Stimulated activated naive CD4-positive, alpha-beta T cell (primary cell): ENCODE measurements at regions not wholly inside any gene's neighbourhood (a gene's known extent, or its start where the extent isn't known, plus 50 kb on each side); places are given as distances from the start of the nearest gene placed in this dataset.
"Not testable (repeated sequence)": the region's sequence is repeated elsewhere in the genome, so short reads cannot be mapped to it uniquely, and the experiment has no call there.

ENCODE experiments used
- DNase-seq, 6 experiments: peaks; one replicate each; lab custom pipeline; 2025; lab: John Stamatoyannopoulos, UW

DNA sequence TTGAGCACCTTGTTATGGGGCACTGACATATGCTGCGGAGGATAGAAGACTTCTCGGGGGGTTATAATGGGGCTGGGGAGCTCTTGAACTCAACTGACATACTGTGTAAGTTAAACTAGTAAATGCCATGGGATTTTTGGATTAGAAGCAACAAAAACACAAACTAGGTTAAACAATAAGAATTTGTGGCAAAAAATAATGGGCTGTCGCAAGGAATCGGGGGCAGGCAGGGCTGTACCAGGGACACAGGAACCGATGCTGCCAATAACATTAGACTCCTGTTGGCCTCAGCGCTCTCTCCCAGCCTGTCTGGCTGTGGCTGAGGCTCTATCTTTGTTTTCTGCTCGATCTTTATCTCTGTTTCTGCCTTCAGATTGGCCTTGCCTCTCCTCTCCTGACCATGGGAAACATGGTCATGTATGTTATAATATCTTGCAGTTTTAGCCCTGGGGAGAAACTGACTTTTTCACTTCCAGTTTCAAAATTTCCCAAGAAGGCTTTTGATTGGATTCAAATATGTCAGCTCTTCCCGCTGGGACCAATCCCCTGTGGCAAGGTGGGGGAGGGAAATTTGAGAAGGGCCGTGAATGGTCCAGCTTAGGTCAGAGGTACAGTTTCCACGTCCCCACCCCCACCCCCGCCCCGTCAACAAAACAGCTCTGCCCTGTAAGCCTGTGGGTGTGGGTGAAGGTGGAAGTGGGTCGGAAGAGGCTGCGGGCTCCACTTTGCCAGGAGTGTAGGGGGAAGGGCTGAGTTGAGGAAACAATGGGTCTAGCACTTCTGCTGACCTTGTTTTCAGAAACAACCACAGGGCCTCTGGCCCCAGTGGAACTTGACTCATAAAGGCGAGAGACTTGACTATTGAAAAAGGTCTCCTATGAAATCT lies 161.1 kb upstream of the TBL1XR1 start:
- peak in 4 of 6 experiments; percentile 3 to 52 (median 18) for DNase-seq

DNA sequence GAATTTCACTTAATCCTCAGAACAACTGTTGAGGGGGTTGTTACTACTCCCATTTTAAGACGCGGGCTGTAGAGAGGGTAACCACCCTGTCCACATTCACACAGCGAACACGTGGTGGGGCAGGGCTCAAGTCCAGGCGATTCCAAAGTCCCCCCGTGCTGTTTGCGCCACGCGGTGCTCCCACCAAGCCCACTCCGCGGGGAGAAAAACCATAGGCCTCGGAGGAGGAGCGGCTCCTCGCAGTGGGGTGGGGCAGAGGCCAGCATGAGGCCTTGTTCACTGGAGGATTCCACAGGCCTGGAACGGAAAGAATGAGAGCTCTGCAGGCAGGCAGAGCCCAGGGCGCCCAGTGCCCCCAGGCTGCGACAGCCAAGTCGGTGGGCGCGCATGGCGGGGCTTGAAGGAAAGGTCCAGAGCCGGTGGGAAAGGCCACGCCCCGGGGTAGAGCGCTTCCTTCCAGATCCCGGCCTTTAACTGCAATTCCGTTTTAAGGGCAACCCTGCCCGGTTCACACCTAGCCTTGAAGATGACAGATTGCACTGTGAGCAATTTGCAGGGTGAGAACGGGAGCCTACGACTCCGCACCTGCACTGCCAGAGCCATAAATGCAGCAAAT lies 161.8 kb upstream of the TBL1XR1 start:
- DNase-seq: peak in 4 of 6 experiments; percentile 25 to 68 (median 54)

DNA sequence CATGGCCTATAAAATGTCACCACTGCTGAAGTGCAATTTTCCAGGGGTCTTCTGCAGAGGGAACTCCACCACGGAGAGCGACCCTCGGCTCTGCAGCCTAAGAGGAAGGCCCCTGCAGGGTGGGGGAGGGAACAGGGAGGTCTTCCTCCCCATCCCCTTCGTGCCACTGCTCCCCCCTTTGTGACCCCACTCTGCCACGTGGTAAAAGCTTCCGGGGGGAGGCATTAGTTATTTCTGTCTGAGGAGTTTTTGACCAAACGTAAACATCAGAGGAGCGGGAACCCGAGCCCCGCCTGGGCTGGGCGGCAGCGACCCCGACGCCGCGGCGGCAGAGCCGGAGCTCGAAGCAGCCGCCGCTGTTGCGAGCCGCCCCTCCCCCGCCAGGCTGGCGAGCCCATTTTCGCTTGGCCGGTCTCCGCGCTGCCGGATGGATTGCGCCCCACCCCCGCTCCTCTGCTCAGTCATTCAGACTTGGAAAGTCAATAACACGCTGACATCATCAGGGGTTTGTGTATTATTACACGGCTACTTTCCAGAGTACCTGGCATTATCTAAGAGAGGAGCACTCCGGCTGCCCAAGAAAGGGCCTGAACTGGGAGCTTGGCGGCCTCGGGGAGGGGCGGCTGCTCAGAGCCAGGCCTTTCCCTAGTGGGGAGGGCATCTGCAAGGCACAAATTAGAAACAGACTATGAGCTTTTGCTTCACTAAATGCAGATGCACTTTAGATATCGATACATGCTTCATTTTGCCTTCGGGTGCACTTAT lies 162.5 kb upstream of the TBL1XR1 start:
- peak; percentile 86 to 96 (median 94) for DNase-seq

DNA sequence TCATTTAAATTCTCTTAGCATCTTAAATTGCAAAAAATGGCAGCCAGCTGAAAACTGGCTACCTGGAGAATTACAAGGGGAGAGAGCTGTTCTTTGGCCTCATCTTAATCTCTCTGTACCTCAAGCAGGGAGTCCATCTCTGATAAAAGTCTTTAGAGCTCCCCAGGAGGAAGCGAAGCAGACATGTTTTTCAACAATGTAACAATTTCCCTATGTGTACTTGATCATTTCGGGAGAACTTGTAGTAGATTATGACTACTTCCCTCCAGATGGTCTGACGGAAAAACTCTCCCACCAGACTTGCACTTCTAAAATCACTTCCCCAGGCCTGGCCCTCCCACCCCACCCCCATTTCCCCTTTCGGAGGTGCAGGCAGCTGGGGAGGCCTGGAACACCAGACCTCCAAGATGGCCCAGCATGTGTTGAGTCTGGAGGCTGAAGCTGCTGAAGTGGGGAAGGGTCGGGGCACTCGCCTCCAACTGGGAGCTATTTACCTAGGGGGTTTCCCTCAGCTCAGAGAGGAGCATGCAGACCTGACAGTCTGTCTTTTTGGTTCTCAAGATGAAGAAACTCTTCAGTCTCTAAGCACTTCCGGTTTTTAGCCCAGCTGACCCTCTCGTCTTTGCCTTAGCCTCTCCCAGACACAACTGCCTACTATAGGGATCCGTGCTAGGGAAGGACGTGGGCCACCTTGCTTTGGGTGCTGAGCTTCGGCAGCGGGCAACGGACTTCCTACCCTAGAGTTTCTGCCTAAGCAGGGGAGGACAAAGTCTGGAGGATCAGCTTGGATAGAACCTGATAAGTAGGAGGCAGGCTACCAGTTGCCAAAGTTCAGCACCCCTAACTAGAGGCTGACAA lies 164.0 kb upstream of the TBL1XR1 start:
- DNase-seq: peak in 1 of 6 experiments; percentile 37

DNA sequence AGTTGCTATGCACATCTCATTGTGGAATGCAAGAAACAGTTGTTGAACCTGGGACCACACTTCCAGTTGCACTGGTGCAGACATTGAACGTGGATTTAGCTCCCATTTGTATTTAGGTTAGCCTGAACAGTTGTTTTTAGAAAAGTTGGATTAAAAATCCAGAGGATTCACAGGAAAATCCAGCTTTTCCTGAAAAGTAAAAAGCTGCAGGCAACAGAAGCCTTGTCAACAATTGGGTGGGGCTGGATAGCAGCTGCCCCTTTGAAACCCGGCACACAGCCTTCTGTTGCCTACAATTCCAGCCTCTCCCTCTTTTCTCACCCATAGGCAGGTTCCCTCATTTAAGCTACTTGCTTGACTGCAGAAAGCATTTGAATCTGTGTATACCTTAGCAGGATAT lies 165.3 kb upstream of the TBL1XR1 start:
- DNase-seq: no peak

DNA sequence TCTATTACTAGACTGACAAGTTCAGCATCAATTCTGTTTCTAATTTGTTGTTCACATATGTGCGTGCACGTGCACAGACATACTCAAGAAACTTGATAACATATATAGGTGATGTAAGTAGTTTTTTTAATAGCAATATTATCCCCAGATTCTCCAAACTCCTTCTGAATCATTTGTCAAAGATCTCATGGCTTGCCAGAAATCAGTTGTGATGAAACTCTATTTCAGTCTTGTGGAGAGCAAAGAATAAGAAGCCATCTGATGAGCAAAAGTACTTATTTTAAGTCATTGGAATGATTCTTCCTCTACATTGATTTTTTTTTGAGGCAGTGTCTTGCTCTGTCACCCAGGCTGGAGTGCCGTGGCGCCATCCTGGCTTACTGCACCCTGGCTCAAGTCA lies 167.0 kb upstream of the TBL1XR1 start:
- DNase-seq: no peak

DNA sequence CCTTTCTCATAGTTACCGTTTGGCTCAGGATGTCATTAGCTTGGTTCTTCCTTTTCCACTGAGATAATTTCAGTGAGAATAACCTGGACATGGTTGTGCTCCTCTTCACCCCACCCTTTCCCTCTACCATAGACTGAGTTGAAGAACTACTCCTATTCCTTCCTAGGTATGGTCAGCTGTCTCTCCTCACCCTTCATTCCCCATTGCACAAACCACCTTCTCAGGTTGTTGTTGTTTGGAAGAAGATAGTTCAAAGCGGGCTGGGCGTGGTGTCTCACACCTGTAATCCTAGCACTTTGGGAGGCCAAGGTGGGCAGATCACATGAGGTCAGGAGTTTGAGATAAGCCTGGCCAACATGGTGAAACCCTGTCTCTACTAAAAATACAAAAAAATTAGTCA lies 168.0 kb upstream of the TBL1XR1 start:
- DNase-seq: not testable (repeated sequence)

DNA sequence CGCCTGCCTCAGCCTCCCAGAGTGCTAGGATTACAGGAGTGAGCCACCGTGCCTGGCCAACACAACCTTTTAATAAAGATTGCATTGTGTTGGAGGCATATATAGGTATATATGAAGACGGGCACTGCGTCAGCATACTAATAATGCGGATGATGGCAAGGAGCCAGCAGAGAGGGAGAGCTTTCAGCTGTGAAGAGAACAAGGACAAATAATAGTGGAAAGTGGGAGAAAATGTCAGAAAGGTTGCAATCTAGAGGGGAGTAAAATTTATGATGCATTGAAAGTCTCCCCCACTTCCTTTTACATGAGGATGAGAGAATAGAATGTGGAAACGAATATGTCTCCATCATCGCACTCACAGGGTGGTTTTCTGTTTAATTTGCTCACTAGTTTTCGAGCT lies 170.5 kb upstream of the TBL1XR1 start:
- DNase-seq: no peak

DNA sequence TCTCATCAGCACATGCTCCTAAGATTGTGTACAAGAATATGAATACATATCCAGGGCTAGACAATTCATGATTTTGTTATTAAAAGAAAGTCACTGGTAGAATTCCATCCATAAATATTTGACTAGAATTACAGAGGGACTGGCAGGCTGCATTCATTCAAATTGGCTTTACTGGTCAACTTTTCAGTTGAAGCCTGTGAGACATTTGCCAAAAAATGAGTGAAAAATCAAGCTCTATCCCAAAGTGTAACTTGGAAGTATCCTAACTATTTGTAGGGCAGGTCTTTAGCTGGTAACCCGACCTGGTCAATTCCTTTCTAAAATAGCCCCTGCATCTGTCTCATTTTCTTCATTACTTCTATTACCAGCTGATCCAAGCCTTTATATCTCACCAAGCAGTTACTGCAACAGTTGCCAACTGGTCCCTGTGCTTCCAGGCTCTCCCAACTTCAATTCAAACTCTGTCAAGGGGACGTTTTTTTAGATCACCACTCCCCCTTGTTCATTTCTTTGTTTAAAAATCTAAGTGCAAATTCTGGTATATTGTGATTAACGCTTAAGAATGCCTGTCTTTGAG lies 173.1 kb upstream of the TBL1XR1 start:
- DNase-seq: no peak

DNA sequence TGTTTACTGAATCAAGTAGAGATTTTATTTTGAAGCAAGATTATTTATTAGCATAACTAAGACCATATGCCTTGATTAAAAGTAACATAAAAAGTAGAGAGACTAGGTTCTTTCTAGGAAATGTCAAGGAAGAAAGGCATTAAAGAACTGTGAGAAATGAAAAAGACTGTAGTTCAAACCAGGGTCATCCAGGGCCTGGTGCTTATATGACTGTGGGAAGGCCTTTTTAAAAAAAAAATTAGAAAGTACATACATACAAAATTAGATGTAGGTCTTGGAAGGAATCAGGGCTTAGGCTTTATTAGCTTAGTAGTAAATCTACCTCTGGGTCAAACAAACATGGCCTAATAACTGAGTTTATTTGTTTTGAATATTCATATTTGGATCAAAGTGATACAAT lies 173.9 kb upstream of the TBL1XR1 start:
- no peak for DNase-seq

DNA sequence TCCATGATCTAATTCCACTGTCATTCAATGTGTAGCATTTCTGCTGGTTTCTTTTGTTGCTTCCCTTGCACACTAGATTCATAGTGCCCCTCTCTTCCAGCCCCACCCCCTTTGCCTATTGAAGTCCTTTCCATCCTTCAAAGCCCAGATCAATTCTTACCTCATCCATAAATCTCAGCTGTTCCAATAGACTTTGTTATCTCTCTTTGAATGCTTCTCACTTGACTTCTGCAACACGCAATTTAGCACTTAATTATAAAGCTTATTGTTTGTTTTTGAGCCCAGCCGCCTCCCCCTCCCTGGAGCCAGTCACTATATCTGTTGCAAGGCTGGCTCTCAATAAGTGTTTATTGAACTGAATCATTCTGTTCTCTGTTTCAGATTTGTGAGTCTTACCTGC lies 174.6 kb upstream of the TBL1XR1 start:
- DNase-seq: no peak

DNA sequence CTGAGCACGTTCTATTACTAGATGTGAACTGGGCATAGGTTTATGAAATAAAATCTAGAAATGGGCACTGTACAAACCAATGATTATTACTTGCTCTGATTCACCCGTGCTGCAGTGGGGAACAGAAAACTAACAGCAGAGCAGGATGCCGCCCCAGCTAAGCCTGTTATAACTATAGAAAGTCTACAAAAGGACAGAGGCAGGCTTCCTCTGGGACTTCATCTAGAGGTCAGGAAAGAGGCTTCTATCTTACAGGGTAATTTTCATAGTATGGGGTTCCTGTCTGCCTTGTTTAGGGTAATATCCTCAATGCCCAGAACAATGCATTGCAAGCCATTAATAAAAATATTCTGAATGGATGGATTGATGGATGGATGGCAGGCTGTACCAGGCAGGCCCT lies 177.0 kb upstream of the TBL1XR1 start:
- DNase-seq: no peak

DNA sequence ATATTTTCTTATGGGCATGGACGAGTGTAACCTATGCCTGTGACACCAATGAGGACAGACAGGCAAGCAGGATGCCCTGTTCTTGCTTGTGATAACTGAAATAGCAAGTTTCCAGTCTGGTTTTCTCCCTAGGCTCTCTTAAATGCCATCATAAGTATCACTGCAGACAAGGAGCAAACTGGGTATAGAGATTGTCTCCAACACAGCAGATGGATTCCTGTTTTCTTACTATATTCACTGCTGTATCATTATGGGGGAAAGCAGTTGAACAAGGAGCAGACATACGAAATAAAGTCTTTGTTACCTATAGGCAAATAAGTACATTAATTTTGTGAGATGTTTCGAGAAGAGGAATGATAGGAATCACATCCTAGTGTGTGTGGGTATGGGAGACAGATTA lies 178.0 kb upstream of the TBL1XR1 start:
- DNase-seq: no peak

DNA sequence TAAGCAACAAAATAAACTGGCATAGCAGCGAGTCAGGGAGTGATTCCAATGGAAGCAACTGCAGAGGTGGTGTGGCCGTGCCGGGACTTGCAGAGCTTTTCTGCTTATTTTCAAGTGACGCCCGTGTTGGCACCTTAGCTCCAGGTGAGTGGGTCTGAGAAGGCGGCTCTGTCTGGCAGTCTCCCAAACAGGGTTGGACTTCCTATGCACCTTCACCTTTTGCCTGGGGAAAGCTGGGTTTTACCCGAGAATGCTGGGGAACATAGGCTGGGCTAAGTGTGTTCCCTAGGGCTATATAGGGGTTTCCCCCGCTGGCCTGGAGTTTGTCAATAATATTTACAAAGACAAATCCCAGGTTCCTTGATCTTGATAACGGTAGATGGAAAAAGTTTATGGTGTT lies 179.9 kb upstream of the TBL1XR1 start:
- no peak for DNase-seq

DNA sequence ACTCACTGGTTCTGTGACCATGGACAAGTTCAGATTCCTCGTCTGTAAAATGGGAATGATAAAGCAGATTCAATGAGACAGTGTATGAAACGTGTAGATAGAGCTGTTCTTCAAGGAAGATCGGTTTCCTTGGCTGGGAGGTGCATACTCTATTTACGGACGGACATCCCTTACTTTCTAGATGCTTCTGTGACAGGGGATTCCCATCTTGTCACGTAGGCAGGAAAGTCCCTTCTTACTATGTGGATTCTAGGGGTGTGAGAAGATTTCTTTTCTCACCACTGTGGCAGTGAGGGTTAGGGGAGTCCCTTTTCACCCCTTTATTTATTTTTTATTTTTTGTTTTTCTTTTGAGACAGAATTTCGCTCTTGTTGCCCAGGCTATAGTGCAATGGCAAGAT lies 180.9 kb upstream of the TBL1XR1 start:
- DNase-seq: no peak

DNA sequence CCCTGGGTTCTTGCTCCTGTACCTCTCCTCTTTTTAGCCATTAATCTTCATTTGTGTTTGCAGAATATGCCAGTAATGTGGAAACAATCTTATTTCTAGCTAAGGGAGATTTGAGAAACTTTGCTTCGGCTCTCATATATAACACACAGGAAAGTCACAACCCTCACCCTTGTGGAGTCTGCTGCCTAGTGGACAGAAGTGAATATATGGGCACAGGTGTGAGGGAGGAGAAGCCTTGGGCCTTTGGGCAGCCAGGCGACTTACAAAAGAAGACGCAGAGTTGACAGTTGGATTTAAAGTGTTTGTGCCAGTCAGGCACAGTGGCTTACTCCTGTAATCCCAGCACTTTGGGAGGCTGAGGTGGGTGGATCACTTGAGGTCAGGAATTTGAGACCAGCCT lies 181.8 kb upstream of the TBL1XR1 start:
- no peak for DNase-seq

DNA sequence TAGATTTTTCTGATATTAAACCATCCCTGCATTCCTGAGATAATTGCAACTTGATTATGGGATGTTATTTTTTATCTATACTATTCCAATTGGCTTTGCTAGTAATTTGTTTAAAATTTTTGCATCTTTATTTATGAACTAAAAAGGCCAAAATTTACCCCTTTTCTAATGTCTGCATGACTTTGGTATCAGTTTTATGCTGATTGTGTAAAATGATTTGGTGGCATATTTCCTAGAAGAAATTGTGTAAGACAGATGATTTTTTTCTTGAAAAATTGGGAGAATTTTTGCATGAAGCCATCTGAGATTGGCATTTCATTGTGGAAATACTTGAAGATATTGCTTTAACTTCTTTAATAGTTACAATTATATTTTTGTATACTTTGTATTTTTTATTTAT lies 183.8 kb upstream of the TBL1XR1 start:
- DNase-seq: no peak

DNA sequence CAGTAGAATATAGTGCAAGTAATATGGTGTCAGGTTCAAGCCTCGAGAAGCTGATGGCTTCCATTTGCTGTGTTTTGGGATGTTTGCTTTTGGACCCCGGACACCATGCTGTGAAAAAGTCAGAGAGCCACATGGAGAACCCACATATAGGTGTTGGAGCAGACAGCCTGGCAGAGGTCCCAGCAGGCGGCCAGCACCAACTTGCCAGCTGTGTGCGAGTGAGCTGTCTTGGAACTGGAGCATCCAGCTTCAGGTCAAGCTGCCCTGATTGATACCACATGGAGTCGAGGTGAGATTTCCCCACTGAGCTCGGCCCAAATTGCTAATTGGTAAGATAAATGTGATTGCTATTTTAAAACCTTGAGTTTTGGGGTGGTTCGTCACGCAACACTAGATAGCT lies 185.7 kb upstream of the TBL1XR1 start:
- no peak for DNase-seq

DNA sequence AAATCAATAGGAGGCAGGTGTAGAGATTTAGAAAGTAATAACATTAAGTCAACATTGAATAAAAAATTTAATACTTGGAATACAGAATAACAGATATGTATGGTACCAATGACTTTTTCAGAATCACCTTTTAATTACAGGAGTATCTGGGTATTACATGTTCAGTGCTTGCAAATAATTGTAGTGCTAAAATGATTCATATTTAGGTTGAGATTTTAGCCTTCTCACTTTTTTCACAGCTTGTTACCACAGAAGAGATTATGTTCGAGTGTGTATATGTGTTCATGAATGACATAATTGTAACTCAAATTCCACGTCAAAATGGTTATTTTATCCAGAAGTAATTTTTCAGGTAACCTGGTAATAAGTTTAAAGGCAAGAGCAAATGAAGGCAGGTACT lies 187.9 kb upstream of the TBL1XR1 start:
- no peak for DNase-seq

DNA sequence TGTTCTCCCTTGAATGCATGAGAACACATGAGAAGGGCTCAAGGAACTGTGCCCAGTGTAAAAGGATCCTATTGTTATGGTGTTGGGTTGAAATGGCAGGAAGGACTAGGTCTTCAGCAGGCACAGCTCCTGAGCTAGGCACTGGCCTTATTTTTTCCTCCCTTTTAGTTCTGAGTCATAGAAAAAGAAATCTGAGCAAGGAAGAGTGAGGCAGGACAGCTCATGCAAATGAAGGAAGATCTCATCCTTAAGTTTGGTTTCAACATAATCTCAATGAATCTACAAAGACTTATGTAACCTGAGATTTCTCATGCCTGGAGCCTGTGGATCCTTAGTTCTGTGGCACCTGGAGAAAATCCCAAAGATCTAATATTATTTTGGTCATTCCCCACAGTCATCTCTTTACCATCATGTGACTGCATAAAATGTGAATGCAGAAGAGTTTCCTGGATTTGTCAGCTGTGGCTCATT lies 188.6 kb upstream of the TBL1XR1 start:
- no peak for DNase-seq

DNA sequence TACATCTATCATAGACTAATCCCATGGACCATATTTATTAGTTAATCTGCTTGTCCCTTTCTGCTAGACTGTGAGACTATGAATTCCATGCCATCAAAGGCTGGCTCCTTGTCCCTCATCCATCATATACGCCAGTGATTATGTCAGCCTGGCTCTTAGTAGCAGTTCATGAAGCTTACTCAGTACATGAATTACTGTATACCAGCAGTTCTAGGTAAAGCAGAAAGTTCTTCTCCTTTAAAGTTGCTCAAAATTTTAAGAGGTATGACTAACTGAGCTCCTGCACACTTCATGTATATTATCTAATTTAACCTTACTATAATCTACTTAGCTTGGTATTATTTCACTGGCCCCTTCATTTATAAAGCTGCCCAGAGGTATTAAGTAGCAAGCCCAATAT lies 190.9 kb upstream of the TBL1XR1 start:
- no peak for DNase-seq
